GM19328 (cell line): ENCODE measurements at regions not wholly inside any gene's neighbourhood (a gene's known extent, or its start where the extent isn't known, plus 50 kb on each side); places are given as distances from the start of the nearest gene placed in this dataset.
"Not testable (repeated sequence)": the region's sequence is repeated elsewhere in the genome, so short reads cannot be mapped to it uniquely, and the experiment has no call there.

ENCODE experiments used
- ATAC-seq: cut with Tn5 transposase; IDR thresholded peaks from one replicate; pipeline ENCODE4 v1.9.1; 2021; ENCODE audit warnings: mild to moderate bottlenecking, moderate library complexity; ENCODE audit not compliant: unreplicated experiment

- ATAC-seq, result no peak
Measured at GRCh38 chr5:152184266-152184665, 220.8 kb downstream of the NMUR2 start.

- no peak for ATAC-seq
Measured at GRCh38 chr5:152181461-152181860, 223.6 kb downstream of the NMUR2 start.

DNA sequence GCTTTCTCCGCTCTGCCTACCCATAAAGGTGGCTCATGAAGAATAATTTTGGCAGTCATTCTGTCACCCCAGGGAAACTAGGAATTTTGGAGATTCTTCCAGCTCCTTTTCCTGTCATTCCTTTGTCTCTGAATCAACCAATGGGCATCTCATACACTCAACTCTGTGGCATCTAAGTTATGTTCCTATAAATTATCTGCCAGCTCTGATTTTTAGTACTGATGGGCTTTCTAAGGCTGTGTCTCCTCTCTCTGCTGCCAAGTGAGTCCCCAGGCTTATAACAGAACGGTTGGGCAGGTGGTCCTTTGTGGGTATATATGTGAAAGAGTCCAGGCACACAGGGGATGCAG, 226.8 kb downstream of the NMUR2 start:
- ATAC-seq, result no peak

DNA sequence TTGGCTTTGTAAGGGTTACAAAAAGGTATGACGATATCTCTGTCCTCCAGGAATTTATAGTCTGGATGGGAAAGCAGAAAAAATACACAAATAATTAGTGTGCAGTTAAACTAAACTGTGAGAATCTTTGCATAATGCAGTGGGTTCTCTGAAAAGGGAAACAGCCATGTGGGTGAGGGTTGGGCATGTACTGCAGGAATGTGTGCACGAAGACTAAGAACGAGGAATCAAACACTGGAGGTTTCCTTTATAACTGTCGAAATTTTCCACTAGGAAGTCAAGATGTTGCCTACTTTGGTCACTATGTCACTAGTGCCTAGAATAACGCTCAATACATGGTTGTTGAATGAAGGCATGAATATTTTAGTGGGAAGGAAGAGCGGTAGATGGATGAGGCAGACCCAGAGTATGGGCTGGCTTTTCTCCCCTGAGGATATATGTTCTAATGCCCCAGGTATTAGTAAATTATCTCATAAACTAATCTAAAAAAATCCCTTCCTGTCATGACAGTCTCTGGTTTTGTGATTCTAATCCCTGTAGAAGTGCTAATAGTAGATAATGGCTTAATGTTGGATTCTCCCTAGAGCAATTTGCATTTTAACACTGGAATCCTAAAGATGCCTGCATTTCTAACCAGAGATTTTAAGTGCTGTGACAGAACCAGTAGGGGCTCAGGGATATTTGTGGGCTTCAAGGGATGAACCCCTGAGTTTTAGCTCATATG, 227.3 kb downstream of the NMUR2 start:
- no peak for ATAC-seq

DNA sequence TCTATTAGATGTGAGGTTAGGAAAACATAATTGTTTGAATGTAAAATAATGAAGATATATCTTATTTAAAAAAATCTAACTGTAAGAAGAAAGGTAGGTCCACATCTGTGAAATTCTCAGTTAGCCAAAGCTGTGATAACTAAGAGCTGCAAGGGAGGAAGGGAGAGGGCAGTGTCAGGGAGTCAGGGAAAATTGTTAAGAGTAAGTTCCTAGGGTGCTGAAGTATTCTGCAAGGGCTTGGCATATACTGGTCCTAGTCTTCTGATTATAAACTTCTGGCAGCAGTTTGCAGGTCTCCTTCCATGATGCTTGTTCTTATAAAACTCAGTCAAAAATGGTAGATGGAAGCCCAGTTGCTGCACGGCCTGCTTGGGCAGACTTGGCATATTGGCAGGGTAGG, 233.2 kb downstream of the NMUR2 start:
- ATAC-seq, result no peak

DNA sequence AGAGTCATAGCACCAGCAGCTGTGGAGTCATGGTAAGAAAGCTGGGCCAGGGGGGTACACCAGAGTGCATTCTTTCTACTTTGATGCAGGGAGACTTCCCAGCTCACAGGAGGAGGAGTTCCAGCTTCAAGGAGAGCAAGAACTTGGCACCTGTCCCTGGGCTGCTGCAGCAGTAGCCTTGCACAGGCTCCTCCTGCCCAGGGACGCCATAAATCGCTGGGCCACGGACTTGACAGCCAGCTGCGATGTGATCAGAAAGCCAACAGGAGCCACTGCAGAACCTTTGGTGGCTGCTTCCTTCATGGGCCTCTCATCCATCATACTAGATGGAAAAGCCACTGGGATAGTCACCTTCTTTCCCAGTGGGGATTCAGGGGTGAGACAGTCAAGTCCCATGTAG, 234.7 kb downstream of the NMUR2 start:
- no peak for ATAC-seq

DNA sequence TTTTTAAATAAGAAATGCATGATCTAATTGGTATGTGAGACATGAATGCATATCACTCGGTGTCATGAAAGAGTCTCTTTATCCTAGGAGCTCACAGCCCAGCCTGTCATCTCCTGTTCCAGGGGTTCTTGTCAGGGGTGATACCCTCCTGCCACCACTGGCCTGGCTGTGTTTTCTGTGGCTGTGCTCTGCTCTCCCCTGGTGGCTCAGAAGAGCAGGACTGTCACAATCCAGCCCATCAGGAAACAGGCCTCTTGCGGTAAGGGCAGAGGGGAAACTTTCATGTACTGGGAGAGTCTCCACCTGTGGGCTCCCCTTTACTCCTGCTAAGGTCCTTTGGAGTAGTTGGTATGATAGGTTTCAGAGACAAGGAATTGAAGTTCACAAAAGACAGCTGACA, 240.2 kb upstream of the GLRA1 start:
- ATAC-seq, result no peak

GRCh38 chr5:152159894-152160293, 235.2 kb upstream of the GLRA1 start:
- ATAC-seq, result not testable (repeated sequence)

DNA sequence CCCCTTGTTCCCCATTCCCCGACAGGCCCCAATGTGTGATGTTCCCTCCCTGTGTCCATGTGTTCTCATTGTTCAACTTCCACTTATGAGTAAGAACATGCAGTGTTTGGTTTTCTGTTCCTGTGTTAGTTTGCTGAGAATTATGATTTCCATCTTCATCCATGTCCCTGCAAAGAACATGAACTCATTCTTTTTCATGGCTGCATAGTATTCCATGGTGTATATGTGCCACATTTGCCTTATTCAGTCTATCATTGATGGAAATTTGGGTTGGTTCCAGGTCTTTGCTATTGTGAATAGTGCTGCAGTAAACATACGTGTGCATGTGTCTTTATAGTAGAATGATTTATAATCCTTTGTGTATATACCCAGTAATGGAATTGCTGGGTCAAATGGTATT, 229.8 kb upstream of the GLRA1 start:
- ATAC-seq, result not testable (repeated sequence)

GRCh38 chr5:152151940-152152339, 227.3 kb upstream of the GLRA1 start:
- no peak for ATAC-seq

- ATAC-seq, result no peak
Measured at GRCh38 chr5:152151113-152151512, 226.5 kb upstream of the GLRA1 start.

DNA sequence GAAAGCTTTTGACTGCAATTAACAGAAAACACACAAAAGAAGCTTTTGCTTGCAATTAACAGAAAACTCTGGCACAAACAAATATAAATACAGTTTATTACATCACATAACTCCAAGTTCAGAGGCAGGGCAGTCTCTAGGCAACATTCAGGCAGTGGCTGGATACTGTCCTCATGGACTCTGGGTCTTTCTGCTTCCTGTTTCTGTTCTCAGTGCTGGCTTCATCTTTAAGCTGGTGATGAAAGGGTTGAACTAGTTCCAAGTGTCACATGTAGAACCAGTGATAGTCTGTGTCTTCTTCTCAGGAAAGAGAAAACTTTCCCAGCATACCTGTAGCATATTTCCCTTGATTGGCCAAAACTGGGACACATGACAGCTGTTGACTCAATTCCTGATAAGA, 222.6 kb upstream of the GLRA1 start:
- ATAC-seq, result no peak

- no peak for ATAC-seq
Measured at GRCh38 chr5:152146566-152146965, 221.9 kb upstream of the GLRA1 start.

DNA sequence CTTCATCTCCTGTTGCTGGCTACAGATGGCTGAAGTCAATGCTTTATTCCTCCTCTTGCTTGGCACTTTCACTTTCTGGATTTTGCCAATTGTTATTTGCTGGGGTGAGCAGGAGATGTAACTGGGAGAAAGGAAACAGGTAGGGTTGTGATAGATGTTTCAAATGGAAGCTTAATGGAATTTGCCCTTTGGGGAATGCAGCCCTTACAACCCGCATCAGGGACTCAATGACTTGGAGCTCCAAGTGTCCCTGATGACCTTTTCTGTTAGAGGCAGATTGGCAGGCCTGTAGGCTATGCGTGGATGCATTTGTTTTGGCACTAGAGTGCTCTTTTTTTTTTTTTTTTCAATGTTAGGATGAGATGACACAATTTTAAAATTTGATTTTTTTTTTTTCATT, 219.9 kb upstream of the GLRA1 start:
- no peak for ATAC-seq

DNA sequence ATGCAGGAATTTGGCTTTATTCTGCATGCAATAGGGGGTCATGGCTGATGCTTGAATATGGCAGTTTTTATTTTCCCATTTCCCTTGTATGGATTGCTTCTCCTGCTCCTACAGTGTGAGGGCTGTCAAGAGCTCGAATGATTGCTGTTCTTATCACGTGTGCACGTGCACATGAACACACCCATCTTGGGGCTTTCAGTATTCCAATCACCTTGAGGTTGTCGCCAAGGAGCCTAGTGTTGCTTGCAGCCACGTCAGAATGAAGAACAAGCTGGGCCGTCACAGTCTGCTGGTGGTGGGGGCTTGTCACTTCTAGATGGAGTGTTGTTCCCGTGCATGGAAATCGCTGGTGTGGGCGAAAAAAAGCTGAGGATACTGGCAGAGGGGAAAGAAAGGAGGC, 219.4 kb upstream of the GLRA1 start:
- ATAC-seq, result no peak

GRCh38 chr5:152142840-152143469, 218.3 kb upstream of the GLRA1 start:
- peak; percentile 66 for ATAC-seq

GRCh38 chr5:152140347-152140746, 215.7 kb upstream of the GLRA1 start:
- no peak for ATAC-seq

DNA sequence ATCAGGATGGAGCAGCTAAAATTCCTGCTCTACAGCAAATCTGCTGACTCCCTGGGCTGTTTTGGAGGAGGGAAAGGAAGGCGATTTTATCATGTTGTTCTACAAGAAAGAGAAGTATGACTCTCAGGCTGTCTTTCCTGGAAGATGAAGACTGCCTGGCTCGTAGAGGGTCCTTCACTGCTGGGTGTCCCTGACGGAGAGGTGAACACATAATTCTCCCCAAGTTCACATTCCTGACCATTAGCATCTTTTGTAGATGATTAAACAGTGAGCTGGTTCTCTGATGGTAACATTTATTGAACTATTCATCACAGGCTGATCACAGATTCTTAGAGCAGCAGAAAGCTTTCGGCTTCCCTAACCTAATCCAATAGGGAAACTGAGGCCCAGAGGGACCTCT, 212.4 kb upstream of the GLRA1 start:
- ATAC-seq, result no peak

DNA sequence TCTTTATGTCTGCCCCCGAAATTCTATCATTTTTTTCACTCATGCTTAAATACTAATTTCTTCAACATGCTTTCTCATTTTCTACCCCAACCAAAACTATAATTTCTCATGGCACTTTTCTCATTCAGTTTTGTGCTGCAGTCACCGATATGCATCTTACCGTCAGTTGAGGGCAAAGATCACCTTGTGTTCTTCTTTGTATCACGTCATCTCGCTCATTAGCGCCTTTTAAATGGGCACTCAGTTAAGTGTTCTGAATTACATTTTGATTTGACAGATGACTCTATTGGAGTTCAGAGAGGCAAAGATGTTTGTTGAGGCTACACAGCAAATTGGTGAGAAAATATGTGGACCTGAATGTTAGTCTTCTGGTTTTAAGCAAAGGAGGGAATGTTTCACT, 211.7 kb upstream of the GLRA1 start:
- ATAC-seq, result no peak

DNA sequence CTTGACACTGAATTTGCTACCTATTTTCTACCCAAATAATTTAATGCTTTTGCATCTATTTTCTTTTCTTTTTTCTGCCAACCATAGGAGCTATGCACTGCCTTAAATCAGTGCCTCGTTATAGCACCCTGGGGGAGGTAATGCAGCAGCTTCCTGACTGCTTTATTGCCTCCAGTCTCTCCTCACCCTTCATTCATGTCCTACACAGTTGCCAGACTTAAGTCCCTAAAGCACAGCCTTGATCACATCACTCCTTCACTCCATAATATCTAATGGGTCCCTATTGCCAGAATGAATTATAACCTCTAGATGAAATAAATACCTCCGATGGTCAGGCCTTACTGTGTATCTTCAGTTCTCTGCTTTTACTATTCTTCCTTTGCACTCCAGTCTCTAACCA, 211.2 kb upstream of the GLRA1 start:
- no peak for ATAC-seq

- no peak for ATAC-seq
Measured at GRCh38 chr5:152125661-152126205, 201.1 kb upstream of the GLRA1 start.

DNA sequence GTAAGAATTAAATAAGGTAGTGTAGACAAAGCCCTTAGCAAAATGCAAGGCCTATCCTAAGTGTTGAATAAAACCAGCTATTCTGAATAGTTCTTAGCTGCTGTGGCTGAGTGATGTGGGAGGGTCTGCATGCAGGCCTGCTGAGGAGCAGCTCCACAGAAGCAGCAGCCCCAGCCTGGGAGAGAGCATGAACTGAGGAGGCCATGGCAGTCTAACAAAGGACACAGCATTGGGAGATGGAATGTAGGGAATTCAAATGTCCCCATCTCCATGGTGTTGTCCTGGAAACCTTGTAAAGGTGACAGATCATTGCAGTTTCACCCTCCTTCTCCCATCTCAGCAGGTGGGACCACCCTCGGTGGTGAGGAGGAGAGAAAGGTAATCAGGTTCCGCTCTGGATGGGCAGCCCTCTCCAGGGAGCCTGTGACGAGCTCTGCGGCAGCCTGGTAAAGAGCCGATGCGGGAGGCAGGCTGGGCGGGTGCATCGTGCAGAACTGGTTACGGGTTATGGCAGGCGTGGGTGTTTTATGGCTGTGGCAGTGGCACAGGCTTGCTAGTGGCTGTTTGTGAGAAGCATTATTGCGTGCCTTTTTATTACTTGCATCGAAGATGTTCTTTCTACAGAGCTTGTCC, 199.9 kb upstream of the GLRA1 start:
- no peak for ATAC-seq
